HG03060 (cell line): ENCODE measurements at regions not wholly inside any gene's neighbourhood (a gene's known extent, or its start where the extent isn't known, plus 50 kb on each side); places are given as distances from the start of the nearest gene placed in this dataset.

Experiments used
- ATAC-seq: cut with Tn5 transposase; IDR thresholded peaks from one replicate; pipeline ENCODE4 v1.9.1; 2021; ENCODE audit warnings: low read depth, moderate number of reproducible peaks; ENCODE audit not compliant: unreplicated experiment

DNA sequence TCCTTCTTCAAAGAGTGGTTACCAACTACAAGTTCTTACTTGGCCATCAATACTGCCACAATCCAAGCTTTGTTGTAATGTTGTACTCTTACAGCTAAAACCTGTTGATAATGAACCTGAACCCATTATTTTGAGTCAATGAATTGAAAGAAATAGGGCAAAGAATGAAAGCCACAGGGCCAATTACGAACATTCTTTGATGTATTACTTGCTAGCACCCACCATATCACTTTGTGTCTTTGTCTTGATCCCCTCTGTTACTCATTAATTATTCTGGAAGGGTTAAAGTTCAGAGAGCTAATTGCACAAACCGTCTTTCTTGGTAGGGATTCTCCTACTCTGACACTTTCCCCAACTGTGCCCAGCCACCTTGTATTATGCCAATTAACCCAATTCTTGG, 53.2 kb upstream of the TFEC start:
- no peak for ATAC-seq

DNA sequence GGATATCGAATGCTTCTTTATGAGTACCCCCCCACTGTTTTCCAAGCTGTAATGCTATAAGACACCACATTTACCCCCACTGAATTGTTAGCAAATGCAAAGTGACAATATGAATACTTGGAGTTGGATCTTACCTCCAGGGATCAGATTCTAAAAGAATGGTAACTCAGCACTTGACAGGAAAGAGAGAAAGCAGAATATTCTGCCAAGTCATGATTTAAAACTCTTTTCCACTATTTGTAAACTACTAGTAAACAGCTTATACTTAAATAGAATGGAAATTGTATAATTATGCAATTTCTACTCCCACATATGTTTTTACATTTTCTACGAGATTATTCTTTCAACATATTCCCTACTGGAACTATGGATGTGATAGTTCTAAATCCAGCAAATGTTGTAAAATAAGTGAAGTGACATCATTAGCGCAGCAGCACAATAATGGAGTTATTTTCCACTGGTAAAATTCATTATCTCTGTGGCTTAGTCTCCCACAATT, 56.0 kb upstream of the TFEC start:
- ATAC-seq = no peak

DNA sequence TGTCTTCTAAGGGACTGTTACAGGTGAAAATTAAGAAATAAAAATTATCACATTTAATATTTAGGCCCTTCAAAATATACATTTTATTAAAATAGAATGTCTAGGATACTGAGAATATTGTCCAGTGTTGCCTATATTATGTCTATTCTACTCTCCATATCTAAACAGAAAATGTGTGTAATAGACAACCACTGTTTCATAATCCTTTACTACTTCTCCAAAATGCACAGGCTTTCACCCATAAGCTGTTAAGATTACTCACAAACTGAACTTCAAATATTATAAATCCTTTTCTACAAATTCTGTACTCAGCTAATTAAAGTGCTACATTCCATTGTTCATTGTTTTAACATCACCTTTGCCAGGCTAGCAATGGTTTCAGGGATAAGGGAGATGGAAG, 56.7 kb upstream of the TFEC start:
- ATAC-seq = no peak

DNA sequence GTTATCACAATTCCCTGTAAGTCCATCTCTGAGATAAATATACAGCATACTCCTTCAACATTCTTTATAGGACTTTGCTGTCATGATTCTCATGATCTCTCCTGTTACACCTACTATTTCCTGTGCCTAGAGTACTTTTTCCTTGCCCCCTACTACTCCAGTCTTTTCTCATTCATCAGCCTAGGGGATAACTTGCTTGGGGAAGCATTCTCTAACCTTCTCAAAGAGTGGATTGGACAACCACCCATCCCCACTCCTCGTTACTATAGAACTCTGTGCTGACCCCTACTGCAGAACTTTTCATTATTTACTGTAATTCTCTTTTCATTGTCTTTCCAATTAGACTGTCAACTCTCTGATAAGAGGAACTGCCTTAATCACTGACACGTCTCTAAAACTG, 57.4 kb upstream of the TFEC start:
- ATAC-seq = no peak

DNA sequence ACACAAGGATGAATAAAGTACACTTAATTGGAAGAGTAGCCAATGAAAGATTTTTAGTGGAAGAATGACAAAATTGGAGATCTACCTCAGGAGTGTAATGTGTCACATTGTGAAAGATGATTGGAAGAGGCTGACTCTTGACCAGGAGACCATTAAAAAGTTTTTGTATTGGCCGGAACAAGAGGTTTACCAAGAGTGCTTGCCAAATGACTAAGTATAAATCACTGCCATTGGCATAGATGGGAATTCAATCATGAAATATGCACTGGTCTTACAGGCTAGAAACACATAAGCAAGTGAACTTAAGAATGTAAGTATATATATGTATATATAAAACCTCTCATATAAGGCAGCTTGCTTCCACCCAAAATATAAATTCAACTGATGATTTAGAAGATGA, 58.7 kb upstream of the TFEC start:
- ATAC-seq = no peak

DNA sequence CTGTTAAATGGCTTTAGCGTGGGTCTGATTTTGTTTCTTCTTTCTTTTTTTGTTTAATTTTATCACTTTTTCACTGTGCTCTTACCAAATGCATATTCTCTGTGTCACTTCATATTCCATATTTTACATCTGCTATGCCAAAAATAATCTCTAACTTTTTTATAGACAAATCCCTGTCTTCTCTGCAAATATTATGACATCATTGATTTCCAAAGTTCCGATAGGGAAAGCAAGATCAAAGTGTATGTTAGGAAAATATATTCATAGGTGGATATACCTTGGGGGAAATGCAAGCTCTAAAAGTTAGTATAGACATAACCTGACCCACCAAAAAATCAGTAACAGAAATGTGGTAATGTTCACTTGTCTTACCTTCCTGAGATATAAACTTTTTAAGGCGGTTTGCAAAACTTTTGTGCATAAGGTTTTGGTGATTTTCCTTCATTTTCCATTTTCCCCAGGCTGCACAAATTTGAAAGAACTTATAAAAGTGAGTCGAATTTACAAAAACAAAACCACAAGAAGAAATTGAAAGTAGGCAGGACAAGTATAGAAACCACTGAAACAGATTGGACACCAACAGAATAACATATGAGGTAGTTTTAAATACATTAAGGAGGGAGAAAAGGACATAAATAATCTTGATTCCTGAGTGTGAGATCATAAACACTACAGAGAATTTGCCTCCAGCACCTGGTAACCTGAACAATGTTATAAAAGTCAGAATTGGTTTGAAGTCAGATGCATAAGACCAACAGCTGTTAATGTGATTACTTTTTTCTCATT, 63.1 kb upstream of the TFEC start:
- ATAC-seq = no peak

DNA sequence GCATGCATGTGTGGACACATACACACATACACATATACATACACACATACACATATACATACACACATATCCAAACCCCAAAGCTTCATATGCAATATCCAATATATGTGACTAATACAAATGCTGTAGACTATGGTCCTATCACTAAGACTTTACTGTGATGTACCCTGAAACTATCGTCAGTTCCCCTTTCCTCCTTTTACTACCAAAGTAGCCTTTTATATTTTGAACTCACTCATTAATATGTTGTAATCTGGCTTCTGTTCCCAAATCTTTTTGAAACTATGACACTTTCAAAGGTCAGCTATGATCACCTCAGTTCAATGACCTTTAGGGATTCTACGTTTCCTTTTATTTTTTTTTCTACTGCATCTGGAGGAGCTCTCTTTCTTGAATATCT, 64.8 kb upstream of the TFEC start:
- ATAC-seq = no peak

DNA sequence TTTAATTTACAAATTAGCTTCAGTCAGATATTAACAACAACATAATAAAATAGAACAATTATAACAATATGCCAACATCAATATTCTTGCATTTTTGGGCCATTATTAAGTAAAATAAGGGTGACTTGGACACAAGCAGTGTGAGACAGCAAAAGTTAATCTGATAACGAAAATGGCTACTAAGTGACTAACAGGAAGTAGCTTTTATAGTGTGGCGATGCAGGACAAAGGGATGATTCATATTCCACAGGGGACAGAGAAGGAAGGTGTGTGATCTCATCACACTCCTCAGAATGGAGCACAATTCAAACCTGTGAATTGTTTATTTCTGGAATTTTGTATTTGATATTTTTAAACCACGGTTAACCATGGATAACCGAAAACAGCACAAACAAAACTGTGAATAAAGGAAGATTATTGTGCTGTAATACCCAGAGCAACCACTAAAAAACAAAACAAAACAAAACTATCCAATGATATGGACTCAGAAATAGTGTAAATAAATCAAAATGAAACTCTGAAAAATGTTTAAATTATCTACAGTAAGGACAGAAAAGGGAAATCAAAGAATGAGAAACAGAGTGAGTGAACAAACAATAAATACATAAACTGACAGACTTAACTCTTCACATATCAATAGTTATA, 66.9 kb upstream of the TFEC start:
- no peak for ATAC-seq

DNA sequence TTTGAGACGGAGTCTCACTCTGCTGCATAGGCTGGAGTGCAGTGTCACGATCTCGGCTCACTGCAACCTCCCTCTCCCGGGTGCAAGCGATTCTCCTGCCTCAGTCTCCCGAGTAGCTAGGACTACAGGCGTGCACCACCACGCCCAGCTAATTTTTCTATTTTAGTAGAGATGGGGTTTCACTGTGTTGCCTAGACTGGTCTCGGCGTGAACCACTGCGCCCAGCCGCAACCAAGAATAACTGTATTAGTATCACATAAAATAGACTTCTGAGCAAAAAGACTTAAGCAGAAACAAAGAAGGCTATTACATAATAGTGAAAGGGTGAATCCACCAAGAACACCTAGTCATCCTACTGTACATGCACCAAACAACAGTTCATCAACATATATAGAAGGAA, 67.6 kb upstream of the TFEC start:
- ATAC-seq = no peak

DNA sequence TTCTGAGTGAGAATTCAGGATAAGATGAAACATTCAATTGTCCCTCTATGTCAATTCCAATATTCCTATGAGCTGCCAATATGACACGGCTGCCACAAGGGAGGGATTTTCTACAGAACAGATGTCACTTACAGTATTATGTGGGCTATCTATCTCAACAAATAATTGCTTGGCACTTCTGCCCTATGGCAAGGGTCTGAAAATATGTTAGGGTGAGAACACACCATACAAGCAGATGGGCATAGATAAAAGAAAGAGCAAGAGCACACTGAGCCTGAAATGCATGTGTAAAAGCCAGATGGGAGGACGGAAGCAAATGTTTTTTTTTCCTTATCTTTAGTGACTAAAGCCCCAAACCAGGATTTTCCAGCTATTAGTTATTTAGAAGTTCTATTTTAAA, 70.1 kb upstream of the TFEC start:
- ATAC-seq = no peak

DNA sequence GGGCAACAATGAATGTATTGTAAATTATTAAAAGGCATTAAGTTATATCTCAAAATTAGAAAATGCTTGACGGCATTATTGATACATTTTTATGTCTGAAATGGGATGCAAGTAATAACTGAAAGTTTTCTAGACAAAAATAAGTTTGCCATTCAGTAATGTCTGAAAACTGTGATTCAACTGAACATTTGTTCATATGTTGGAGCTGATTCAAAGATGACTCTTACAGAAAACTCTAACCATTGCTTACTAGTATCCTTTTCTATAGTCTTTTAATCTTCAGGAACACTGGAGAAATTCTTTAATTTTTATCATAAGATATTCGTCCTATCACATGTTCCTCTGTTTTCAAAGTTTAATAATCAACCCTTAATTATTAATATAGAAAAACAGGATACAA, 71.1 kb upstream of the TFEC start:
- ATAC-seq = no peak

DNA sequence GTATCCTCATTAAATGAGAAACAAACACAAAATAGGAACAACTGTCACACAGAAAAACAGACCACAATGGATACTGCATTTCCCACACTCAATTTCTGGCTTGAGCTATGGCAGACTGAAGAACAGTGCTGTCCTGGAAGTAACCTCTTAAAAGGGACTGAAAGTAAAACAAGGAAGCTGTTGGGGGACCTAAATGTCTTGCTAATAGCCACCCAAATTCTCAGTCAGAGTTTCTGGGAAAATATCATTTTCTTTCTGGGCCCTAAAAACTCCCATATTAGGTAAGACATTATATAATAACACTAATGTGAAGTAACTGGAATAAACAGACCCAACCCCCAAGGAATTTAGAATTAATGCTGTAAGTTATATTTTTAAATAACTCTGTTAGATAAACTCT, 80.9 kb upstream of the TFEC start:
- ATAC-seq = no peak

DNA sequence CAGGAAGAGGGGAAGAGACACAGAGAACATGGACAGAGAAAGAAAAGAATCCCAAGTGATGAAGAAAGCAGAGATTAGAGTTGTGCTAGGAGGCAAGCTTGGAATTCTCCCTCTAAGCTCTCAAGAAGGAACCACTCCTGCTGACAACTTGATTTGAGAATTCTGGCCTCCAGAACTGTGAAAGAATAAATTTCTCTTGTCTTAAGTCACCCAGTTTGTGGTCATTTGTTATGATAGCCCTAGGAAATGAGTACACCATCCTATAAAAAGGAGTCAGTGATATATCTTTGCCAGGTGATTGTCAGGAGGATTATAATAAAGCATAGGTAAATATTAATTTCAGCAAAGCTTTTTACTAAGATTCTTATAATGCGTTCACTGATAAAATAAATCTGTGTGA, 82.7 kb upstream of the TFEC start:
- no peak for ATAC-seq

DNA sequence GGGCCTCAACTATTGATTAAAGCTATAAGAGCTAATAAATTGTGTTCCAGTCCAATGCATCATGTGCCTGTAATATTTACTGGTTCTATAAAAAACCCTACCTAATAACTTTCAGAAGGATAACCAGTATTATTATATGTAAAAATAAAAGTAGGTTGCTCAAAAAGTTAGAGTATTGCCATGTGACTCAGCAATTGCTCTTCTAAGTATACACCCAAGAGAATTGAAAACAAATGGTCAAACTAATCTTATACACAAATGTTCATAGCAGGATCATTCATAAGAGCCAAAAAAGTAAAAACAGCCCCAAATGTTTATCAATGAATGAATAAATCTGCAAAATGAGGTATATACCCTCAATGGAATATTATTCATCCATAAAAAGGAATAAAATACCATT, 89.5 kb upstream of the TES start:
- no peak for ATAC-seq

DNA sequence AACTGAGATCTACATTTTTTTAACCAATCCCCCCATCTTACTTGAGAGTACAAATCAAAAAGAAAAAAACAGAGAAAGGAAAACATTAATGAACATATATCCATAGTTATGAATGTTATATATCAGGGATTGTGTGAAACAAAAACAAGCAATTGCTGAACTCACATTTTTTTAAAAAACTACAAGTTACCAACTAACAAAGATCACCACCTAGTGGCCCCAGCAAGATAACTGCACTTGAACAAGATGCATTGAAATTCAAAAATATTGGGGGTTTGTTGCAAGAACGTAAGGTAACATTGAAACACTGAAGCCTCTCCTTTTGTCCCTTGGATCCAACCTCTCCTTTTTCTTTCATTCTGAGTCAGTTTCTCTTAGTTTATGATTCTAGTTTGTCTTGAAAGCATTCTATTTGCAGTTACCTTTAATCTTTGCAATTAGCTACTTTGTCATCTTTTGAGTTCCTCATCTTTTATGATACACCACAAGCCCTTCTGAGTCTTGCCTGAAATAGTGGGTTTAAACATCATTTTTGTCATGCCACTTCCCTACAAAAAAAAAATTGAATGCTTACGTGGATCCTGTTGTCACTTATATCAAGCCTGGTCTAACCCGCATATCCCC, 87.3 kb upstream of the TES start:
- no peak for ATAC-seq

DNA sequence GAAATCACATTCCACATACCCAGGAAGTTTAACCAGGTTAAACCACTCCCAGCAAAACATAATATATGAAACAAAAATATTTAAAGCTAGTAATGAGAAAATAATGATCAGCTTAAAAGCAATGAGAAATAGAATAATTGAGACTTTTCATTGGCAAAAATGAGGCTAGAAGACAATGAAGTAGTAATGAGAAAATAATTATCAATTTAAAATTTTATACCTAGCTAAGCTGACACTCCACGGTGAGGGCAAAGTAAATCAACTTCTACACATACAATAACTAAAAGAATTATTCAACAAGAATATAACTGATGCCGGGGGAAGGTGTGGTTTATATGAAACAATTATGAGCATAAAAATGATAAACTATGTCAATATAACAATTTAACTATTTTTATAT, 82.2 kb upstream of the TES start:
- no peak for ATAC-seq

DNA sequence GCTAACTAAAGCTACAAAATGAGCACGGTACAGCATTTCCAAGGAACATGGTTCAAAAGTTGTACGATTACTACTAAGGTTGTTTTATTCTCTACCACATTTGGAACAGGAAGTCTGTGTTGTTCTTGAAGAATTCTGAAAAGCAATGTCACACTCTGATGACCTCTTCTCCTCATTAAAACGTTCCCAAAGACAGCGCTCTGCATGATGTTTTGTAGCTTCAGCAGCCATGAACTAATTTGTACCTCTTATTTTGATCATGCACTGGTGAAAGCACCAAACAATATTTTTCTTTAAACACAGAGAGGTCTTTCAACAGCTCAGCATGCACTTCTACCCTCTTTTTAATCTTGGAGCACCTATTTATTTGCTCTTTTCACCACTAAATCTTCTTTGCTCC, 75.0 kb upstream of the TES start:
- ATAC-seq = no peak

DNA sequence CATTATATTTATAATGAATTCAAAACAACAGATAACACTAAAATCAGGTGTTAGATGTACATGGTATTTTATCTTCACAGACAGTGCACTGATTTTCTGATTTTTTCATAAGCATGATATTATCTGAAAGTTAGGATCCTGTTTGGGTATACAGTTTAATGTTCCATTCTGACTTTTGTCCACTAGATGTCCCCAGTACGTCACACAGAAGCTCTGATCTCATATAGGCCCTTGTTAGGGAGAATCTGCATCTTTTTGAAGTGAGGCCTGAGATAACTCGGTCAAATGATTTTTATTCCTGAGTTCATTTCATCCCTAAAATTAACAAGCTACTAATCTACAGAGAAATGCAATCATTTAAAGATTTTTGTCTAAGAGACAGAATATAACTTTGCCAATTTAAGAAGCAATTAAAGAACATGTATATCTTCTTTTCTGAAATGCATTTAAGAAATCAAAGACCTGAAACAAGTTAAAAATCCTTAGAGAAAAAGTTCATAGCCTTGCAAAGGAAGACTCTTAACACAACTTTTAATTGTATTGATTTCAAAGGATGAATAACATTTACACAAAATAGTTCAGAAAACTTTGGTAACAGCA, 72.0 kb upstream of the TES start:
- ATAC-seq = peak; percentile 86

DNA sequence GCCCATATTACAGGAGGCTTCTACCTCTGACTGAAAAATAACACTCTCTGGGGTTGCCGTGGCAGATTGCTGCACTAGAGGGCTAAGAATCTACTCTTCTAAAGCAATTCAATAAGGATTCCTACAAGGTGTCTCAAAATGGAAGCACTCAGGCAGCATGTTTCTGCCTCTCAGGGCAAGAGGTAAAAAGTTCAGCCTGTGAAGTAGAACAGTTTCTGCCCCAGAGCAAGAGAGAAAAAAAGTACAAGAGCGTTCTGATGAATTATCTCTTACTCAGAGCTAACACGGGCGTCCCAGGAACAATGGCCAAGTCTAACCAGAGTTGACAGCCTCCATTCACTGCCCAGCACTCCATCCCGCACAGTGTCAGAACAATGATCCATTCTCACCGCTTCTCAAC, 71.3 kb upstream of the TES start:
- ATAC-seq = no peak

DNA sequence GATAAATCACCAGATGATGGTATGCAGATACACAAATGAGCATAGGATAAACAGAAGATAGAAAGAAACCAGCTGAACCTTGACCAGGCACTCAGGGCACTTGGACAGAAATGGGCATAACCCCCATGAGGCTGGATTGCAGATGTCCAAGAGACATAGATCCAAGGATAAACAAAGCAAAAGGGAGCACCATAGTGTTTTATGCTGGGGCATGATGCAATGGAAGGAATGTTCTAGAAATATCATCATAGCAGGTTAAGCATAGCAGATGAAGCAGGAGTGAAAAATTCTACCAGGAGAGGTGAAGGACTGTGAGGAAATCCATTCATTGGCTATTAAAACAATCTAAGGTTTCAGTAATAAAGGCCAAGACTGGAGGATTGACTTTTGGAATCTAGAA, 70.5 kb upstream of the TES start:
- no peak for ATAC-seq

DNA sequence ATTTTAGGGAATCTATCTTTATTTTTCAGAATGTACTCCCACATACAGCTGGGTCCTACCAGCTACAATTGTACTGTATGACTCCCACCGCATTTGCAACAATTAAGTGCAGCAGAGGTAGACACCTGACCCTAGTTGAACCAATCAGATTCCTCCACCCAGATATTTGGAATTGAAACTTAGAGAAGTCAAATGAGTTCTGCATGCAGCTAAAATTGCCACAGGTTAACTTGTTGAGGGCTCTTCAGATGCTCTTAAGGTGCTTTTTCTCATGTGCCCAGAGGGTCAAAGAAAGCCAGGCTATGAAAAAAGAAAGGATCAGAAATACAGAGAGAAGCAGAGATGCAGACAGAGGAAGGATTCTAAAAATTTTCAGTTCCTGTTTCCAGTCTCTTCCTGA, 68.0 kb upstream of the TES start:
- ATAC-seq = no peak

DNA sequence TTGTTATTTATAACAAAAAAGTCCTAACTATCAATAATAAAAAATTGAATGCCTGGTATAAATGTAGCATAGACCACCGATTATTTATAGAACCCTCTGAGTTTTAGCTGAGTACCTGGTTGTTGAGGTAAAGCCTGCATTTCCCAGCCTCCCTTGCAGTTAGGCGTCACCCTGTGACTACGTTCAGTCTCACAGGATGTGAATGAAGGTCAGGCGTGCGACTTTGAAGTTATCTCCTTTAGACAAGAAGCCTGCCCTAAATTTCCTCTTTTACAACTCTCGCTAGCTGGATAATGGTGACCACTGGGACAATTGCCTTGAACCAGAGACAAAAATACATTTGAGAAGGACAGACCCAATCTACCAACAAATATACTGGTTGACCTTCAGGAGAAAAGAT, 67.5 kb upstream of the TES start:
- ATAC-seq = no peak
